ENCODE measurements at regions not wholly inside any gene's neighbourhood (a gene's known extent, or its start where the extent isn't known, plus 50 kb on each side); places are given as distances from the start of the nearest gene placed in this dataset.

- TF ChIP-seq CTCF (IDR thresholded peaks at IDR 0.05; ENCODE audit: poor library complexity) (no peak), EZH2phosphoT487 (IDR thresholded peaks at IDR 0.05; ENCODE audit: low read depth, severe bottlenecking, unreplicated experiment) (no peak), EZH2 (IDR thresholded peaks at IDR 0.05; ENCODE audit: borderline replicate concordance) (no peak)
- WGBS (ENCODE audit: low lambda C conversion rate, missing lambda C conversion rate) = 91% methylated on average over 6 of the region's 6 CpGs
Measured at GRCh38 chr2:192593561-192593960, 398.8 kb upstream of the TMEFF2 start.

GRCh38 chr2:192591617-192592016, 396.9 kb upstream of the TMEFF2 start:
- H4K20me1 ChIP-seq (ENCODE audit: insufficient read depth, poor library complexity, severe bottlenecking) = no peaks in the 10 kb centered on the region
- no peaks in the 10 kb centered on the region for H3K9me3 ChIP-seq (ENCODE audit: low read depth)
- DNase-seq (ENCODE audit: low spot score) = no peak
- H2AFZ ChIP-seq = no peak overlapping the region
- H3K4me2 ChIP-seq = no peak overlapping the region
- H3K27me3 ChIP-seq = no peaks in the 10 kb centered on the region
- no peaks in the 10 kb centered on the region for H3K36me3 ChIP-seq (replicated peaks; ENCODE audit: insufficient read depth, low read depth)
- WGBS (ENCODE audit: low lambda C conversion rate, missing lambda C conversion rate) = 88% methylated on average over 4 of the region's 4 CpGs
- H3K9me2 ChIP-seq (replicated peaks; ENCODE audit: insufficient read depth) = no peaks in the 10 kb centered on the region
- no peak for TF ChIP-seq EZH2phosphoT487 (IDR thresholded peaks at IDR 0.05; ENCODE audit: low read depth, severe bottlenecking, unreplicated experiment)
- no peak for TF ChIP-seq EZH2 (IDR thresholded peaks at IDR 0.05; ENCODE audit: borderline replicate concordance)
- no peak for TF ChIP-seq CTCF (IDR thresholded peaks at IDR 0.05; ENCODE audit: poor library complexity)
- H3K4me3 ChIP-seq = no peak overlapping the region
- H3K27ac ChIP-seq = no peak overlapping the region
- no peaks in the 10 kb centered on the region for H3K4me1 ChIP-seq (ENCODE audit: insufficient read depth)
- no peaks in the 10 kb centered on the region for H3K79me2 ChIP-seq

More at GRCh38 chr2:192593561-192593960, 398.8 kb upstream of the TMEFF2 start:
- Histone ChIP-seq H3K36me3 (replicated peaks; ENCODE audit: insufficient read depth, low read depth) (no peaks in the 10 kb centered on the region), H3K79me2 (no peaks in the 10 kb centered on the region), H4K20me1 (ENCODE audit: insufficient read depth, poor library complexity, severe bottlenecking) (no peaks in the 10 kb centered on the region), H2AFZ (no peak overlapping the region), H3K4me1 (ENCODE audit: insufficient read depth) (no peaks in the 10 kb centered on the region), H3K4me3 (no peak overlapping the region), H3K9me3 (ENCODE audit: low read depth) (no peaks in the 10 kb centered on the region), H3K27me3 (no peaks in the 10 kb centered on the region), H3K27ac (no peak overlapping the region), H3K9me2 (replicated peaks; ENCODE audit: insufficient read depth) (no peaks in the 10 kb centered on the region), H3K4me2 (no peak overlapping the region)
- DNase-seq (ENCODE audit: low spot score) = no peak

GRCh38 chr2:192585418-192585817, 390.7 kb upstream of the TMEFF2 start:
- H3K4me1 ChIP-seq (ENCODE audit: insufficient read depth) = no peaks in the 10 kb centered on the region
- WGBS (ENCODE audit: low lambda C conversion rate, missing lambda C conversion rate) = 73% methylated on average over 3 of the region's 3 CpGs

More at GRCh38 chr2:192585418-192585817, 390.7 kb upstream of the TMEFF2 start:
- no peaks in the 10 kb centered on the region for H3K27me3 ChIP-seq
- no peaks in the 10 kb centered on the region for H3K36me3 ChIP-seq (replicated peaks; ENCODE audit: insufficient read depth, low read depth)
- H4K20me1 ChIP-seq (ENCODE audit: insufficient read depth, poor library complexity, severe bottlenecking) = no peaks in the 10 kb centered on the region
- no peak overlapping the region for H3K4me3 ChIP-seq
- H2AFZ ChIP-seq = no peak overlapping the region
- H3K4me2 ChIP-seq = no peak overlapping the region
- TF ChIP-seq EZH2 (IDR thresholded peaks at IDR 0.05; ENCODE audit: borderline replicate concordance) (no peak), CTCF (IDR thresholded peaks at IDR 0.05; ENCODE audit: poor library complexity) (no peak), EZH2phosphoT487 (IDR thresholded peaks at IDR 0.05; ENCODE audit: low read depth, severe bottlenecking, unreplicated experiment) (no peak)
- H3K79me2 ChIP-seq = no peaks in the 10 kb centered on the region
- H3K9me2 ChIP-seq (replicated peaks; ENCODE audit: insufficient read depth) = no peaks in the 10 kb centered on the region
- H3K27ac ChIP-seq = no peak overlapping the region
- no peaks in the 10 kb centered on the region for H3K9me3 ChIP-seq (ENCODE audit: low read depth)
- no peak for DNase-seq (ENCODE audit: low spot score)

Measured in hepatocyte (in vitro differentiated cells).